ES-I3 (cell line): ENCODE measurements at regions not wholly inside any gene's neighbourhood (a gene's known extent, or its start where the extent isn't known, plus 50 kb on each side); places are given as distances from the start of the nearest gene placed in this dataset.

Experiments
- H3K36me3 ChIP-seq: 2 replicates; pipeline ENCODE4 v1.6.1; 2013; ENCODE audit warnings: mild to moderate bottlenecking, low read length, control low read depth, moderate library complexity; ENCODE audit not compliant: insufficient read depth
- H3K4me1 ChIP-seq: 2 replicates; pipeline ENCODE4 v1.6.1; 2013; ENCODE audit warnings: mild to moderate bottlenecking, control low read depth, low read length; ENCODE audit not compliant: insufficient read depth
- H3K9ac ChIP-seq: 2 replicates; pipeline ENCODE4 v1.6.1; 2013; ENCODE audit warnings: low read depth, mild to moderate bottlenecking, low read length, moderate library complexity
- H3K9me3 ChIP-seq: 2 replicates; pipeline ENCODE4 v1.6.1; 2013; ENCODE audit warnings: mild to moderate bottlenecking, low read length, moderate library complexity; ENCODE audit not compliant: control insufficient read depth, insufficient read depth

DNA sequence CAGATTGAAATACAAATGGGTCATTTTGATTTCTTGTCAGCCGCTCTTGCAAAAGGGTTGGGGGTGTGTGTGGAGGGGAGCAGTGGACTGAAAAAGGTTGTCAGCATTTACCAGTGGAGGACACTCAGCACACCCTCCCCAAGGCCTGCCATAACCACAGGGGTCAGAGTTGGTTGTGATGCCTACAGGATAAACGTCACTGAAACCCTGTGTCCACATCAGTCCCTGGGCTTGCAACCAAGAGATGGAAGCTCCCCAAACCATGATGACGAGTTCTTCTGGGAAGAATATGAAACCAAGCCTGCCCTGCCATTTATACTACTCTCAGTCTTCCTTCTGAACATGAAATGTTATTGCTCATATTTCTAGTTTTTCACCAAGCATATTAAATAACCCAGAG lies 54.0 kb upstream of the UMPS start:
- no peaks in the 10 kb centered on the region for H3K4me1 ChIP-seq
- no peaks in the 10 kb centered on the region for H3K9me3 ChIP-seq
- no peak overlapping the region for H3K9ac ChIP-seq
- no peaks in the 10 kb centered on the region for H3K36me3 ChIP-seq

DNA sequence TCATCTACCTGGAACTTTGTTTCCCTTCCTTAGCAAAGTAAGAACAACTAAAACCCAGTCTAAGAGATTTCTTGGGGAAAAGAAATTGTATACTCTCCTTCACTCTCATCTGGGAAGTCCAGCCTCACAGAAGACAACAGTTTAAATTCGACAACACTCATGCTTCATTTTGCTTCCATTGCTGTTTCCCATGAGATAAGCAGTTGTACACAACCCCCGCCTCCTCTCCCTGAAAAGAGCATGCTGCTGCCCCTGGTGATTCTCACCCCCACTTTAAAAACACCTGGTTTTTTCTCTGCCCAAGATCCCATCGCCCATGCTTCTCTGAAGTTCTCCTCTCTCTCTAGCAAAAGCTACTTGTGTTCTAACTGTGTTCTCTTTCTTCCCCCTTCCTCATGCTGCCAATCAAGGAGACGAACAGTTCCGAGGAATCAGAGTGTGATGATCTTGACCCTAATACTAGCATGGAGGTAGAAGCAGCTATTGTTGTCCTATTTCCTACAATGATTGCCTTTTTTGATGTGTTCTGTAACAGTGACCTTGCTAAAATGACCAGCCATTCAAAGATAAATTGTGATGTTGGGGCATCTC lies 51.1 kb upstream of the UMPS start:
- Histone ChIP-seq H3K4me1 (no peaks in the 10 kb centered on the region), H3K36me3 (no peaks in the 10 kb centered on the region), H3K9ac (no peak overlapping the region), H3K9me3 (no peaks in the 10 kb centered on the region)
